Testis (tissue), 2 donors: ENCODE measurements at regions not wholly inside any gene's neighbourhood (a gene's known extent, or its start where the extent isn't known, plus 50 kb on each side); places are given as distances from the start of the nearest gene placed in this dataset.

Experiments used
- CTCF ChIP-seq, 3 experiments: fragments of 450-650 bp in 2 of 3; fragments of 200-600 bp in 1 of 3; sonication (generic) in 1 of 3; IDR thresholded peaks; one replicate each; pipeline ENCODE4 v1.5.1; 2016 to 2019; ENCODE audit warnings: antibody characterized with exemption in 3 of 3, mild to moderate bottlenecking in 2 of 3, moderate library complexity in 1 of 3
- POLR2A ChIP-seq: fragments of 450-650 bp; IDR thresholded peaks from one replicate; pipeline ENCODE4 v1.6.1; 2017; ENCODE audit warnings: antibody characterized with exemption, mild to moderate bottlenecking, moderate library complexity

- TF ChIP-seq CTCF (IDR thresholded peaks at IDR 0.05) (no peak), POLR2A (no peak)
Measured at GRCh38 chr9:14546693-14547092, 146.5 kb downstream of the ZDHHC21 start.
